CMK (cell line): ENCODE measurements at regions not wholly inside any gene's neighbourhood (a gene's known extent, or its start where the extent isn't known, plus 50 kb on each side); places are given as distances from the start of the nearest gene placed in this dataset.

ENCODE experiments used
- DNase-seq: peaks from one replicate; pipeline ENCODE4 v3.0.0-alpha.2; 2010; ENCODE audit warnings: low read depth

DNA sequence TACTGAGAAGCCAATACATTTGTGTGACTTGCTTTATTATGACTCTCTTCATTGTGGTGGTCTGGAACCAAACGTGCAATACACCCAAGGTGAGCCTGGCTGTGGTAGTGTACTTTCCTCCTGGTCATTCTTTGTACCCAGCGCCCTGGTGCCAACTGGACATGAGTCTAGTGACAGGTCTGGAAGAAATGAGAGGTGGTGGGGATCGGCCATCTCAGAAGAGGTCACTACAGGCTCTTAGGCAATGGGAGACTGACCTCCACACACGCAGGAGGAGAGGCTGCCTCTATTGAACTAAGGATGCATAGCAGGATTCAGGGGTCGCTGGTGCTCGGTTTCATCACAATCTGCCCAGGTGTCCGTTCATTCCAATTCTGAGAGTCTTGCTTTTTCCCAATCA, 56.4 kb upstream of the RTL6 start:
- no peak for DNase-seq

DNA sequence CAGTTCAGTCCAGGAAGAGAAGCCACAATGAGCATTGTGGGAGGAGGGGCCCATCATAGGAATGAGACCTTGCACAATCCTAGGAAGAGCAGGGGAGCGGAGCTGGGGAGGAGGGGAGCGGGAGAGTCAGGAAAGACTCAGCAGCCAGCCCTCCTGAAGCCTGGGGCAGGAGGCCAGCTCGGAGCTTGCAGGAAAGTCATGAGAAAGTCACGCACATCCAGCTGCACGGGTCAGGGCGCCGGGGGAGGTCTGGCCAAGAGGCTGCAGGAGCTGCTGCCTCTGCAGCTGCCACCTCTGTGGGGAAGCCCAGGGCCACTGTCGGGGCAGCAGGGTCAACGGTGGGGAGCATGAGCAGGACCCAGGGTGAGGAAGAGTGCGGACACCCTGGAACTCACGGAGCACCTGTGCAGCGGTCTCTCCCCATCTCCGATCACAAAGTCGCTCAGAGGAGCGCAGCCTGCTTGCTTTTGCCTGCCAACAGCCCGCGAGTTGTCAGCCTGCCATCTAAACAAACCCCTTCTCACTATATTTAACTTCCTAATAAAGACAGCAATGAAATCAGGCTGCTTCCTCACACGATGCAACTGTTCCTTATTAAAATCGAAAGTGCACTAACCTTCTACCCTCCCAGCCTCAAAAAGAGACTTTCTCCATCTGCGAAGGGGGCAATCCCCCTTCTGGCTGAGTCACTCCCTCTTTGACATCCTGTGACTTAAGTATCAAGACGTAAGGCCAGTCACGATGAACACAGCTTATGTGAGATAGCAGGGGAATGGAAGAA, 52.9 kb upstream of the RTL6 start:
- DNase-seq: no peak

DNA sequence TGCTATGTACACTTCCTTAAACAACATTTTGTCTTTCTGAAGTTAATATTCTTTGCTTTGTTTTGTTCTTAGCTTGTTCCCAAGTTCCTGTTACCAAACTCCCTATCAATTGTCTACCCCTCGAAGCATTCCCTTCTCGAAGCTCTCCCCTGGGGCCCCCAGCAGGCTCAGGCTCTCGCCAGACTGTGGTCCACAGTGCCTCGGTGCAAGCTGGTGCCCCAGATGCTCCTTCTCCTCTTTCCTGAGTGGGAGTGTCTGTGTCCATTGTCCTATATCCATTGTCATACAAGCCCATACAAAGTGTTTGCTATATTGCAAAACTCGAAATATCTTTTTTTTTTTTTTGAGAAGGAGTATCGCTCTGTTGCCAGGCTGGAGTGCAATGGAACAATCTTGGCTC, 51.7 kb upstream of the RTL6 start:
- no peak for DNase-seq

DNA sequence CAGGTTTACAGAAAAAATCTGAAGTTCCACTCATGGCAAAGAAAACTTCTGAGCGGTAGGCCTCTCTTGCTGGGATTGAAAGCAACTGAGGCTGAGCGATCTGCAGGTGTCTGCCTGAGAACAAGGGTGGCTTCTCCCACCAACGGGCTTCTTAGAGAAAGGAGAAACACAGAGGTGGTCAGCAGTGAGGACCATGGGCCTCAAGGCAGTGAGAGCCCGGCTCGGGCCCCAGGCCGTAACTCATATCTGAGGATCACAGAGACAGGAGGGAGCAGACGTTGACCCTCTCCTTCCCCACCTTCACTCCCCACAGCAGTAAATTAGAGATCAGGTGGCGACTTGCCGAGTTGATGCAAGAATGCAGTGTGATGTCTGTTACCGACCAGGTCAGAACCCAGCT, 50.9 kb upstream of the RTL6 start:
- DNase-seq: no peak
